Osteocyte (in vitro differentiated cells): ENCODE measurements at regions not wholly inside any gene's neighbourhood (a gene's known extent, or its start where the extent isn't known, plus 50 kb on each side); places are given as distances from the start of the nearest gene placed in this dataset.

ENCODE experiments used
- DNase-seq: peaks from one replicate; pipeline ENCODE4 v3.0.0; 2021; ENCODE audit warnings: mixed read lengths; ENCODE audit not compliant: unreplicated experiment; ENCODE audit errors: extremely low spot score
- H3K27ac Mint-ChIP-seq: one replicate; pipeline ENCODE4 v1.8.0; 2021; ENCODE audit warnings: mild to moderate bottlenecking, mixed read lengths; ENCODE audit not compliant: unreplicated experiment
- H3K27me3 Mint-ChIP-seq: one replicate; pipeline ENCODE4 v1.8.0; 2021; ENCODE audit warnings: mixed read lengths; ENCODE audit not compliant: unreplicated experiment
- H3K36me3 Mint-ChIP-seq: one replicate; pipeline ENCODE4 v1.8.0; 2021; ENCODE audit warnings: mixed read lengths; ENCODE audit not compliant: unreplicated experiment
- H3K4me1 Mint-ChIP-seq: one replicate; pipeline ENCODE4 v1.8.0; 2021; ENCODE audit warnings: mixed read lengths; ENCODE audit not compliant: unreplicated experiment
- H3K4me3 Mint-ChIP-seq: one replicate; pipeline ENCODE4 v1.8.0; 2021; ENCODE audit warnings: mild to moderate bottlenecking, moderate library complexity, mixed read lengths; ENCODE audit not compliant: unreplicated experiment
- H3K9me3 Mint-ChIP-seq: one replicate; pipeline ENCODE4 v1.8.0; 2021; ENCODE audit warnings: mixed read lengths; ENCODE audit not compliant: unreplicated experiment
- CTCF ChIP-seq: fragments of 200-600 bp; sonication (generic); IDR thresholded peaks from 2 replicates; pipeline ENCODE4 v1.5.0; 2021; ENCODE audit warnings: antibody characterized with exemption, mild to moderate bottlenecking, moderate library complexity

GRCh38 chr2:111673526-111673925, 210.5 kb downstream of the ANAPC1 start:
- TF ChIP-seq CTCF: no peak
- Mint-ChIP-seq H3K27ac (no peak overlapping the region), H3K36me3 (no peaks in the 10 kb centered on the region), H3K27me3 (no peaks in the 10 kb centered on the region), H3K4me3 (no peak overlapping the region), H3K9me3 (no peaks in the 10 kb centered on the region), H3K4me1 (peaks cover 23% of the 10 kb centered on the region)
- DNase-seq: no peak

- no peaks in the 10 kb centered on the region for H3K36me3 Mint-ChIP-seq
- H3K4me1 Mint-ChIP-seq: peaks cover 28% of the 10 kb centered on the region
- no peak for DNase-seq
- no peak overlapping the region for H3K27ac Mint-ChIP-seq
- TF ChIP-seq CTCF: no peak
- H3K4me3 Mint-ChIP-seq: no peak overlapping the region
- H3K27me3 Mint-ChIP-seq: no peaks in the 10 kb centered on the region
- no peaks in the 10 kb centered on the region for H3K9me3 Mint-ChIP-seq
Measured at GRCh38 chr2:111675419-111676194, 208.4 kb downstream of the ANAPC1 start.

- H3K27me3 Mint-ChIP-seq: no peaks in the 10 kb centered on the region
- no peak overlapping the region for H3K4me3 Mint-ChIP-seq
- no peaks in the 10 kb centered on the region for H3K9me3 Mint-ChIP-seq
- no peak for DNase-seq
- peaks cover 28% of the 10 kb centered on the region for H3K4me1 Mint-ChIP-seq
- H3K27ac Mint-ChIP-seq: no peak overlapping the region
- TF ChIP-seq CTCF: no peak
- no peaks in the 10 kb centered on the region for H3K36me3 Mint-ChIP-seq
Measured at GRCh38 chr2:111676291-111676822, 207.6 kb downstream of the ANAPC1 start.

GRCh38 chr2:111678161-111678560, 205.8 kb downstream of the ANAPC1 start:
- Mint-ChIP-seq H3K36me3 (no peaks in the 10 kb centered on the region), H3K4me3 (no peak overlapping the region), H3K27me3 (no peaks in the 10 kb centered on the region), H3K4me1 (peaks cover 28% of the 10 kb centered on the region), H3K27ac (no peak overlapping the region), H3K9me3 (no peaks in the 10 kb centered on the region)
- TF ChIP-seq CTCF: no peak
- DNase-seq: no peak

GRCh38 chr2:111678651-111679050, 205.3 kb downstream of the ANAPC1 start:
- DNase-seq: no peak
- H3K4me1 Mint-ChIP-seq: peaks cover 28% of the 10 kb centered on the region
- no peaks in the 10 kb centered on the region for H3K9me3 Mint-ChIP-seq
- no peak for TF ChIP-seq CTCF
- no peak overlapping the region for H3K27ac Mint-ChIP-seq
- H3K4me3 Mint-ChIP-seq: no peak overlapping the region
- H3K27me3 Mint-ChIP-seq: no peaks in the 10 kb centered on the region
- H3K36me3 Mint-ChIP-seq: no peaks in the 10 kb centered on the region
